ENCODE measurements at regions not wholly inside any gene's neighbourhood (a gene's known extent, or its start where the extent isn't known, plus 50 kb on each side); places are given as distances from the start of the nearest gene placed in this dataset.

DNA sequence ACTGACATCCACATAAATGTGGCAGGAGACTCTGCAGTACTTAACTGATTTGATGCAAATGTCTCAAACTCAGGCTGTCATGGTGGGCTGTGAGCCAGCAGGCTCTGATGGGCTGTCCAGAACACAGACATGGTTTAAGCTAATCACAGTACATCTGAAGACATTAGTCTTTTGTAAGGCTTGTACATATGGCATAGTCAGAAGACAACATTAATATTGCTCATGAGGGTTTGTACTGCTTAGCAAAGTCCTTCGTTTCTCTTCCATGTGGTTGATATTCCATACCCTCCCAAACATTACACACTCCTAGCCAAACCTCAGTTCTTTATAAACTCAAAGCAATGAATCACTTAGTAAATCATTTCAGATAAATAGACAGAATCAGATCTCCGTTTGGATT is 330.6 kb downstream of the RND3 start:
- no peak for DNase-seq

DNA sequence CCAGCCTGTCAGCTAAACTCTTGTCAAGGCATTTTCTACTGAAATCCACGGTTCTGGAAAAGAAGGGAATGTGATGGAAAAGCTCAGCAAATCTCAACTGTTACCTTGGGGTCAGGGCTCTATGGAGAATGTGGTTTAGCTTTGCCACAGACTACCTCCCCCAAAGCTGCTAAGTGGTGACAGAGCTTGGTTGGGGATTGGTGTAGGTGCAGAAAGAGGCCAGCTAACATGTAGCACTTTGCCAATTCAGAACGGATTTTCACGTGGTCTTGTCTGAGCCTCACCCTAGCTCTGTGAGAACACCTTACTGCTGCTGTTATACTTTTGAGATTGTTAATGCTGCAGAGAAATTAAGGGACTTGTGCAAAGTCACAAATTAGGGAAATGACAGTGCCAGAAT is 331.1 kb downstream of the RND3 start:
- DNase-seq: no peak

DNA sequence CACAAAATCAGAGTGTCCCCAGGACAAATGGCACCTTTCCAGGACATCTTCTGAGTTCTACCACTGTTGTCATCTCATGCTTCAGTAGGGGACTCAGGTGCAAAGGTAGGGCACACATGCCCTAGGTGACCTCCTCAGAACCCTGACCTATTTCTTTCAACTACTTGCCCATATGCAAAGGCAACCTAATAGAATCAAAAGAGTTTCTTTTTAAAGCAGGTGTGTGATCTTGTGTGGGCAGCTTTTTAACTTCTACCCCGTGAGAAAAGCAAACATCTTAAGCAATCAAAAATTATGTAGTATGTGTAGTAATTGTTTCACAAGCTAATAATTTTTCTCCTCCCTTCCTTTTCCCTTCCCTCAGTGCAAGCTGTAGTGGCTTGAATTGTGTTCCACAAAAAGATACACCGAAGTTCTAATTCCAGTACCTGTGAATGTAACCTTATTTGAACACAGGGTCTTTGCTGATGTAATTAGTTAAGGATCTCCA is 333.1 kb downstream of the RND3 start:
- no peak for DNase-seq

DNA sequence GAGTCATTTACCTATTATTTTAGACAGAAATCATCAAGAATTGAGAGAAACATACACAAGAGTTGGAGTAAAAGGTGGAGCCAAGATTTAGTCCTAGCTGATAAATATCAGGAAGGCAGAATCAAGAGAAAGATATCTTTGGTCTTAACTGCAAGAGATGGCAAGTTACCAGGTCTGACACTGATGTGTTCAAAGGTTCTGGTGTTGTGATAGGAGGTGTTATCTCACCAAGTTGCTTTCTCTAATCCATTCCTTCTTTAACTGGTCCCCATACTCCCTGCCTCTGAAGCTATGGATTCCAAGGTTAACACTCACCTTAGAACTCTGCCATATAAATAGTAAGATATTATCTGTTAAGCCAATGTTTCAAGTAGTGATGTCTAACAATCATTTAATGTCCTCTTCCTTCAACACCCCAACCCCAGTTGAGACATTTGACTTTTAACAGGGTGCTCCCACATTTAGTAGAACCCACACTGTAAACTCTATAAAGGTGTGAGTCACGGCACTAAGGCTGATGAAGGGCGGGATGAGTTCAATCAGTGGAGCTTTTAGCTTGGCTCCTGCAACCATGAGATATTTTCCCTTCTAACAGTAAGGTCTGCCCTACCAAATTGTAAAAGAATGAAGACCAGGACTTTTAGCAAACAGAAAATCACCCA is 333.7 kb downstream of the RND3 start:
- no peak for DNase-seq

DNA sequence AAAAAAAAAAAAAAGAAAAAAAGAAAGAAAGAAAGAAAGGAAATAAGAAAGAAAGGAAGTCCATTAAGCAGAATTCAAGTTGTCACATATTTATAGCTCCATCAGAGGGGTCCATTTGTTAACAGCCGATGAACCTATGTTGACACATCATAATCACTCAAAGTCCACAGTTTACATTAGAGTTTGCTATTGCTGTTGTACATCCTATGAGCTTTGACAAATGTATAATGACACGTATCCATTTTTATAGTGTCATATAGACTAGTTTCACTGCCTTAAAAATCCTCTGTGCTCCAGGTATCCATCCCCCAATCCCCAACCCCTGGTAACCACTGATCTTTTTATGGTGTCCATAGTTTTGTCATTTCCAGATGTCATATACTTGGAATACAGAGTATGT is 335.2 kb downstream of the RND3 start:
- no peak for DNase-seq

DNA sequence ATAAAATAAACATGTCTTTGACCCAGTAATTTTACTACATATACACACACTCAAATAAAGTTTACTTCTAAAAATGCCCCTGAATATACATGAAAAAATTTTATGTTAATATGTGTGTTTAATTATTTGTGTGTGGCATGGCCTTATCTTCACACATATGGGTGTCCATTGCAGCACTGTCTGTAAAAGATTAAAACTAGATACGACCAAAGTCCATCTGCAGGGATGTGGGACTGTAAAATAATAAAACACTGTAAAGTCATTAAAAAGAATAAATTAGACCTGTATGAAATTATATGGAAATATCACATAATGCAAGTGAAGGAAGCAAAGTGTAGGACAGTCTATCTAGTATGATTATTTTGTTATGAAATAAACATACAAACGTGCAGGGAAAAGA is 337.3 kb downstream of the RND3 start:
- DNase-seq: no peak

DNA sequence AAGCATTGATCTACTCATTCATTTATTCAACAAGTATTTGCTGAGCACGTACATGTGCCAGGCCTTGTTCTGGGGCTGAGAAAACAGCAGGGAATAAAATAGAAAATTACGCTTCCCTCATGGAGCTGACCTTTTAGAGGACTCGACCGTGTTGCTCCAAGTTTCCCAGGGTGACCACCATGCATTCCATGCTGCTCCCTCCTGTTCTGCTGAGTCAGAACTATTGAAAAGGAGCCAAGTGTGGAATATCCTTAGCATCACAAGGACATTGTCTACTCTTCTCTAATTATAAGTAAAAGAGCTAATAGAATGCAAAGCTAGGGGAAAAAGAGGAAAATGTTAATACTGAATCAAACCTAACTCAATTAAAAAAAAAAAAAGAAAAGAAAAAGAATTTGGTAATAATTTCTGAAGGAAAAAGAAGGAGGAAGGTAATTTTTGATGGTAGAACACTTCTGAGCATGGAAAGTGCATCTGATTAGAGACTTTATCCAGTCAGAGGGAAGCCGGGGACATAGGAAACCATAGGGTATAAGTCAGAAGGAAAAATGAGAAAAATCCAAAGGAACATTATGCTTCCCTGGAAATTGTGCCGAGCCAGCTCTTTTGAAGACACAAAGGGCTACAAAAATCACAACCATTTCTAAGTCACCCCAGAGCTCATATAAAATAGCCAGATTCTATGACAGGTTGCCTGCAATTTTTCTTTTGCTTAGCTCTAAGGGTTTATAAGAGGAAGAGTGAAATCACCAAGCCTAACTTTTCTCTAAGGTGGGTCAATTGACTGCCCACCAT is 339.4 kb downstream of the RND3 start:
- DNase-seq: no peak

DNA sequence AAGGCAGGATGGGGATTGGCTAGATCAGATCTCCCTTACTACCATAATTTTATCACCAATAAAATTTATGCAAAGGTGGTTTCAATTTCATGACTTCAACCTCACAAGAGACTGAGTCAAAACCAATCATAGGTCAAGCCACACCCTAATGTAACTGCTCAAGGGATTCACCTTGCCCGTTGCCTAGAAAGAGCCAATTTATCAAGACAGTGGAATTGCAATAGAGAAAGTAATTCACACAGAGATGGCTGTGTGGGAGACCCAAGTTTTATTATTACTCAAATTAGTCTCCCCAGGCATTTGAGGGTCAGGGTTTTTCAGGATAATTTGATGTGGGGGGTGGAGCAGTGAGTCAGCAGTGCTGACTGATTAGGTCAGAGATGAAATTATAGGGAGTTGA is 340.6 kb downstream of the RND3 start:
- no peak for DNase-seq

DNA sequence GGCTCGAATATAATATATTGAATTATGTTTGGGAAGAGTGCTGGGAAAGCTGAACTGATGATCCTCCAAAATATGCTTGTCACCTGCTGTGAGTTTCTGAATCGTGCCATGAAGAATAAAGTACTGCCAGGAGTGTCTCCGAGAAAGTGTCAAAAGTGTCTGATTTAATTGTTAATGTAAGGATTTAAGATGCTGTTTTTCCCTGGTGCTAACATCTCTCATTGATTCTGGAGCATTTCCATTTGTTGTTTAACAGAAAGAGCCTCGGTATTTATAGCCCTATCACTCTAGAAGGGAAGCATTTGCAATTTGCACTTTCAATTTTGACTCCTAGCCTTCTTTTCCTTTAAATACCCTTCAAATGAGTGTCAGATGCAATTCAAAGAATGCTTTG is 342.2 kb downstream of the RND3 start:
- no peak for DNase-seq

DNA sequence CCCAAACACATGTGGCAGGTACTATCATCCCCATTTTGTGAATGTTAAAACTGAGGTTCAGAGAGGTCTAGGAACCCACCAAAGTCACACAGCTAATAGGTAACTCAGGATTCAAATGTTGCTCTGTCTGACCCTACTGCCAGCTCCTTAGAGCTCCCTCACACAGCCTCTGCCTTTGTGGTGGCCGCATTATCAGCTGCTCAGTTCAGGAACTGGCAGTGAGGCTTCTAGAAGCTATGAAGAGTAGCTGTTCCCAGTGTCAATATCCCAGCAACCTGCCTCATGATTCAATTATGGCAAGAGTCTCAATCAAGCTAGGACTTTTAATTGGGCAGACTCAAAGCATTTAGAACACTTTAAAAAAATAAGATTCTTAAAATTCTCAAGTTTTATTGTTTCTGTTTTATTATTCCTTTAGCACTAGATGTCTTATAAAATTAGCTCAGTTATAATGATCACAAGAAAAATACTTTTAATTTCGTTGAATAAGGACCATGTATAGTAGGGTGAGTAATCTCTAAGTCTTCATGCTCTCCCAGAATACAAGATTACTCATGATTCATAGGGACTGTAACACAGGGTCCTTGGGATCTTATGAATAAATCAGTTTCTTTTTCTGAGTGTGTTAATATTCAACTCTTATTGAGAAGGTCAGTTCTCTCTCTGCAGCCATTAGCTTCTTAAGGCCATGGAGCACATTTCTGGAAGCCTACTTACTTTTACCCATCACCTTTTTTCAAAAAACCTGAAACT is 342.7 kb downstream of the RND3 start:
- DNase-seq: no peak

DNA sequence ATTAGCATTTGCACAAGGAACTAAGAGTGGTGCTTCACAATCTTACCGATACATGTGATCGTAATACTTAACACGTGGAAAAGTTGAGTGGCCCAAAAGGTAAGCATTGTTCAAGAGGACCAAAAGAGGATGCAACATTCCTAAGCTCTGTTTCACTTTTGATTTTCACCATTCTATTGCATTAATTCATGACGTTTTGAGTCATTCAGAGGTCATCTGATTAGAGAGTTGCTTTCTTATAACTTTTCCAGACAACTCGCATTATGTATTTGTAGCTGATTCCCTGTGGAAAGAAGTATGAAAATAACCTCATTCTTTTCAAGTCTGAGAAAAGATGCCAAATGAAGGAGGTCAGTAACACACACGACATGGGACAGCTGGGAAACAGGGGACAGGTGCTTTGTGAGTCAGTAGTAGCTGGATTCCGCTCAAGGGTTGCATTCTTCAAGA is 344.4 kb downstream of the RND3 start:
- no peak for DNase-seq

DNA sequence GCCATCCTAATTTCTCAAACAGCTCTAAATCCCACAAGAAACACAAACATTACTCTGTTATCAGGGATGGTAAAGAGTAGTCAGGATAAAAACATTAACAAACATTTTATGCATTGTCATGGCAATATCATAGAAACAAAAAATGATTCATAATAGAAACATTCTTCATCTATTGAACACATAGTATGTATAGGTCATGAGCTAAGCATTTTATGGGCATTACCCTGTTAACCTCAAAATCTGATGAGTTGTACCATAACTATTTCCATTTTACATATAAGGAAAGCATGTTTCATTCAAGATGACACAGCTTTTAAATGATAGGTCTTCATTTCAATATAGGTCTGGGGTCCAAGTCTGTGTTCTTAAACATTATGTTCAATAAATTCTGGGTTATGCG is 344.9 kb downstream of the RND3 start:
- DNase-seq: no peak

DNA sequence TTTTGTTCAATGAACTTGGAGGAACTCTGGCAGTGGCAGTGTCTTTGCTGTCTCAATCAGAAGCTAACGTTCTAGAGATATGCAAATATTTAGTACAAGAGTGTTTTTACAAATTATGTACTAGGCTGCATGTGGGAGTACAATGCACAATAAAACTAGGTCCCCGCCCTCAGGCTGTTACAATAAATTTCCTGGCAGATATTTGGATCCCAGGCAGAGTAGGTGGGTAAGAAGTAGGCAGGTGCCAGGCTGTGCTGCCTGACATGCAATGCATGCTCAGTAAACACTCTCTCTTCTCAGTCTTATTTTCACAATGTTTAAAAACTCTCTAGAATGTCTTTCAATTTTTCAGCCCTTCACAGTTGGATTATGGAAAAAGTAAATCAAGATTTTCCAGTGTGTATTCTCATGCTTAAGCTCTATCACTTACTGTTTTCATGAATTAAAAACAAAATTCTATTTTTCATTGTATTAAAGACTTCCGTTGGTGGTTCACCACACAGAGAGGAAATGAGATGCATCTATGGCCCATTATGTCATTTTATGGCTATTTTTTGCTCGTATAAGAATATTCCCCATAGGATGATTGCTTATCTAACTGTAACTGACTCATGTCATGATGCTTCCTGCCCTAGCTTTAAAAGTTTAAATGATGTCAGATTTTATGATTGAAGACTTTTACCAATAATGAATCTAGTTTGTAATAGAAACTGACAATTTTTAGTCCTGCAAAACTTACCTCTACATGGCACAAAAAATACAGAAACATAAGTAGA is 346.1 kb downstream of the RND3 start:
- DNase-seq: no peak

DNA sequence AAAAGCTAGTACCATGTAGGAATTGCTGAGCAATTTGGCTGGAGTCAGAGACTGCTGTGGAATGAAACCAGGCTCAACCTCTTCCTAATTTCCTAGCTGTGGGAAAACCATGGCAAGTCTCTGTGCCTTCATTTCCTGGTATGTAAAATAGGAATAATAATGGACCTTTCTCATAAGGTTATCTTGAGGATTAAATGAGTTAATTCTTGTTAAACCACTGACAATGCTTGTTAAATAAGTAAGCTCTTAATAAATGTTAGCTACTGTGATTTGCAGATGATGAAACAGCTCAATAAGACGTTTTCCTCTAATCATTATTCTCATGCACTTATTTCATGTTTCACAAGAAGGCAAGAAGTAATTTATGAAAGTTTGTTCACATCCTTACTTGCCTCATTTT is 346.7 kb downstream of the RND3 start:
- DNase-seq: no peak

DNA sequence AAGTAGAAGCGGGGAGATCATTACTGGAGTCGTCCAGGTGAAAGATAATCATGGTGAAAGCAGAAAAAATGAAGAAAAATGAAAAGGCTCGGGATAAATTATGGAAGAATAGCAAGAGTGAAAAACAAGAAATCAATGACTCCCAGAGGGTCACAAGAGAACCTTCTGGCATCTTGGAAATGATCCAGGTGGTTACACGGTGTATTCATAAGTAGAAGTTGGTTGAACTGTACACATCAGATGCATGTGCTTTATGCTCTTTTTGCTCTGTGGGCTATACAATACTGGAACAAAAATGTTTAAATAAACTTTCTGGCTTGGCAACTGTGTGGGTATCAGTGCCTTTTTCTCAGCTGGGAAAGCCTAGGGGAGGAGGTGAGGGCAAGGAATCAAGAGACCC is 348.9 kb downstream of the RND3 start:
- DNase-seq: no peak

DNA sequence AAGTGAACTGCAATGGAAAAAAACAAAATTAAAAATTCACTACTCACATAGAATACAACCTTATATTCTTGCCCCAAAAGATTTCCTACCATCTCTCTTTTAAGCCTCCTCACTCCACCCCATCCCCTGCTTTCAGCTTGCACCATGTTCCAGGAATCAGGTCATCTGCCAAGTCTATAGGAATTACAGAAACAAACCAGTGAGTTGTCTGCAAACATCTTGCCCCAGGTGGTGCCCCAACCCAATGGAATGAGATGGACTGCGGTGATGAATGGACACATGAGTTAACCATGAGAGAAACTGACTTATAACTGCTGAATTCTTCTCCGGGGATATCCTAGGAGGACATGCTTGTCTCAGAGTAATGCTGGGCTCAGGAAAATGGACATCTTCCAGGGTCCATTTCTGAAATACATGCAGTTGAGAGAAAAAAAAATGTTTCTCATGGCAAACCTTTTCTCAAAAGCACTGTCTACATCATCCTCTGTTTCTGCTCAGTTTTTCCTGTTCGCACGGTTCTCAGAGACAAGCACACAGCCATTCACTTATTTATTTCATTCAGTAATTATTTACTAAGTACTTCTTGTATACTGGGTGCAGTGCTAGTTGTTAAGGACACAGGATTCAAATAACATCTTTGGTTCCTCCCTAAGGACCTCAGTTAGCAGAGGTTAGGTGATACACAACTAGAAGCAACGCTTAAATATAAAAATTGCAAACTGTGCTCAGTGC is 350.0 kb downstream of the RND3 start:
- no peak for DNase-seq

DNA sequence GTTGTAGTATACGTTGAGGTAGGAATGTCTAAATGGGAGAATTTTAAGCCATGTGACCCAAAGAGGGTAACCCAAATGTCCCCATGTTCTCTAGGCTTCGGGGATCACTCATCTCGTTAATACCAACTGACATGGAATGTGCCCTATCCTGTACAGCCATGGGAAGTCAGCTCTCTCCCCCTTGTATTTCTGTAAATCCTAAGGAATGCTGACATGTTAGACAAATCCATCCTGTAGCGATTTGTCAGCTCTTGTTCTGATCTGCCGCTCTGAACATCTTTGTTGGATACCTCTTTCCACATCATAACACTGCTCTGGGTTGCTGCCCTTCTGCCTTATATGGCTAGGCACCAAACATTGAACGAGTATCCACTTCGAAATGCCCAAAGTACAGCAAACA is 350.6 kb downstream of the RND3 start:
- DNase-seq: no peak

DNA sequence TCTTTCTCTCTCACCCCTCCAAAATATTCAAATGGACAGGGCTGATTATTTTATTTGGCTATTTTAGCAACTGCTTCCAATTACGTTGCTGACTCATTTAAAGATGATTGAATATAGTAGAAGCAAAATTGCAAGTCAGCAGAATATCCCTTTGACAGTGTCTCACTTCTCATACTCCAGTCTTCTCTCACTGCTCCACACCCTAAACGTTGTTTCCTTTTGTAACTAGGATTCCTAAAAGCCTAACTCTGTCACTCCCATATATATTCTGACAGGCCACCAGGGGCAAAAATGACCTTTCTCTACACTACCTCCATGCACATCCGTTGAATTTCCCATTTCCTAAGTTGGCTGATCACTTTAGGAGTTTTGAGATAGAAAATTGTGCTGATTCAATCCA is 351.1 kb downstream of the RND3 start:
- DNase-seq: no peak

DNA sequence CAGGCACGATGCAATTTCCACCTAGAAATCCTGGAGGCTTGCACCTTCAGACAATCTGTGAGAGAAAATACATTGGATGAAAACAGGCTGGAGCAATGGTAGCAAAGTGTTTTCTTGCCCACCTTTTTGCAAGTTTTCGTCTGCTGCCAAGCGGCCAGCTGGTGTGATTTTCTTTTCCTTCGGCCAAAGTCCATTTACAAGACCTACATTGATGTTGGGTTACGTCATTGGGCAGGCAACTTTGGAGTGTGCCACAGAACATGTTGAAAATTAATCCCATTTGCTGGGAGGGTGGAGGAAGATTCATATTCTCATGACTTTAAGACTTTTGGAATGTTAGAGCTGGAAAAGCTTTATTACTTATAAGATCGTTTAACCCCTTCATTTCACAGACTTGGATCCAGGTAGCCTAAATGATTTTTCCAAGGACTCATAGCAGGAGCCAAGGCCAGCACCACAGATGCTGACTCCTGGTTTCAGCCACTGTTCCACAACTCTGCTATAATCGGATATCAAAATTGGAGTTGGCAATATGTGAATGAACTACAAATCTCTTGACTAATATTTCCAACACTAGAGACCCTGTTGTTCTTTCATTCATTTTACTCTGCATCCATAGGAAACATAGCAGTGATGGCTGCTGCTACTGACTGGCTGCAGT is 352.1 kb downstream of the RND3 start:
- no peak for DNase-seq

DNA sequence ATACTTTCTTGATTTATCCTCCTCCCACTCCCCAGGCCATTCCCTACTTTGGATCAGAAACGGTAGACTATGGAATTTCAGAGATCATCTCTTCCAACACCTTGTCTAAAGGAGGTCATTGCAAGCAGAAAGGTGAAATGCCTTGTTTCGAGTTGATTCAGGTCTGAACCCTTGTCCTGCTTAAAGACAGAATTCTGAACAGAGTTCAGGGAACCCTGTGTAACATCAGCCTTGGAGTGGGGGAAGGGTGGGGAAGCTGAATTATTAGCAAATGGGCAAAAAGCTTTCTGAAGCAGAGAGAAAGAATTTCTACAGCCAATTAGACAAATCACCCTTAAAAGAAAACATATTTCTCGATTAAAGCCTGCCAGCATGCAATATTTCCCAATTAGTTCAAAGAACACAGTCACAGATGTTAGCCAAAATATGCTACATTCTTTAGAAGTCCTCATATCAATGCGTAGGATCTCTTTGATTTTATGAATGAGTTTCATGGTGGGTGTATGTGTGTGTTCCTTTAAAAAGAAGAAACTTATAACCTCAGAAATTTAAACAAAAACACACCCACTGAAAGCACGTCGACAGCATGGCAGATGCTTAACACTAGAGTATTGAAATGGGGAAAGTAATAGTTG is 353.1 kb downstream of the RND3 start:
- DNase-seq: no peak

DNA sequence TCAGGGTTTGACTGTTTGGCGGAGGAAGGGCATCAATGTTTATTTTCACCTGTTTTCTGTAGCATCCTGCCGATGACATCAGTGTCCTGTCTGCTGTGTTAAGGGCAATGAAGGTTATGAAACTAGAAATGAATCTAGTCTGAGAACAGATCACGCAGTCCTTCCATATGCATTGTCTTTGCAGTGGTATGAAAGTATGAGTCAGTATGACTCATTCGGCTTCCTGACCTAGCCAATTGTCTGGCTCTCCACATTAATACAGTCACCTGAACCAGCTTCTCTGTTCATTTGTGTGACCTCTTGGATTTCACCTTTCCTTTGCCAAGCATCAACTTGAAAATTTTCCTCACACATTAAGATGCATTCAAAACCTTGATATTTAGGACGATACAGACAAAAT is 353.8 kb downstream of the RND3 start:
- no peak for DNase-seq
